ENCODE measurements at regions not wholly inside any gene's neighbourhood (a gene's known extent, or its start where the extent isn't known, plus 50 kb on each side); places are given as distances from the start of the nearest gene placed in this dataset.
"Not testable (repeated sequence)": the region's sequence is repeated elsewhere in the genome, so short reads cannot be mapped to it uniquely, and the experiment has no call there.

GRCh38 chr1:95790136-95790535, 556.1 kb downstream of the RWDD3 start:
- H3K9ac ChIP-seq (ENCODE audit: low read length in 5 of 5): no peak overlapping the region
- H3K27ac ChIP-seq (ENCODE audit: low read depth, low read length): no peak overlapping the region
- H3K36me3 ChIP-seq (ENCODE audit: control insufficient read depth in 5 of 5, insufficient read depth in 5 of 5, low read length in 5 of 5): no peaks in the 10 kb centered on the region
- H3K27me3 ChIP-seq (ENCODE audit: control insufficient read depth in 5 of 5, insufficient read depth in 4 of 5, low read length in 5 of 5): no peaks in the 10 kb centered on the region
- H3K4me3 ChIP-seq (ENCODE audit: low read depth in 1 of 5, low read length in 5 of 5): no peak overlapping the region
- no peaks in the 10 kb centered on the region for H3K4me1 ChIP-seq (ENCODE audit: control insufficient read depth in 5 of 5, insufficient read depth in 5 of 5, low read length in 5 of 5)
- H3K9me3 ChIP-seq (ENCODE audit: control insufficient read depth in 5 of 5, low read length in 5 of 5): peaks cover 0 to 3% (median 0%) of the 10 kb centered on the region in 5 donors

GRCh38 chr1:95793893-95794292, 559.9 kb downstream of the RWDD3 start:
- Histone ChIP-seq H3K36me3 (ENCODE audit: control insufficient read depth in 5 of 5, insufficient read depth in 5 of 5, low read length in 5 of 5) (no peaks in the 10 kb centered on the region), H3K27me3 (ENCODE audit: control insufficient read depth in 5 of 5, insufficient read depth in 4 of 5, low read length in 5 of 5) (no peaks in the 10 kb centered on the region), H3K4me1 (ENCODE audit: control insufficient read depth in 5 of 5, insufficient read depth in 5 of 5, low read length in 5 of 5) (no peaks in the 10 kb centered on the region), H3K27ac (ENCODE audit: low read depth, low read length) (no peak overlapping the region), H3K4me3 (ENCODE audit: low read depth in 1 of 5, low read length in 5 of 5) (no peak overlapping the region), H3K9ac (ENCODE audit: low read length in 5 of 5) (no peak overlapping the region), H3K9me3 (ENCODE audit: control insufficient read depth in 5 of 5, low read length in 5 of 5) (peaks cover 0 to 4% (median 0%) of the 10 kb centered on the region in 5 donors)

DNA sequence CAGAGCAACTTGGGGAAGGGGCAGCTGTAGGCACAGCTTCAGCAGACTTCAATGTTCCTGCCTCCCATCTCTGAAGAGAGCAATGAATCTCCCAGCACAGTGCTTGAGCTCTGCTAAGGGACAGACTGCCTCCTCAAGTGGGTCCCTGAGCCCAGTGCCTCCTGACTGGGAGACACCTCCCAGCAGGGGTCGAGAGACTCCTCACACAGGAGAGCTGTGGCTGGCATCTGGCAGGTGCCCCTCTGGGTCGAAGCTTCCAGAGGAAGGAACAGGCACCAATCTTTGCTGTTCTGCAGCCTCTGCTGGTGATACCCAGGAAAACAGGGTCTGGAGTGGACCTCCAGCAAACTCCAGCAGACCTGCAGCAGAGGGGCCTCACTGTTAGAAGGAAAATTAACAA, 563.8 kb downstream of the RWDD3 start:
- H3K9ac ChIP-seq (ENCODE audit: low read length in 5 of 5); H3K27ac ChIP-seq (ENCODE audit: low read depth, low read length); H3K4me3 ChIP-seq (ENCODE audit: low read depth in 1 of 5, low read length in 5 of 5); H3K36me3 ChIP-seq (ENCODE audit: control insufficient read depth in 5 of 5, insufficient read depth in 5 of 5, low read length in 5 of 5); H3K27me3 ChIP-seq (ENCODE audit: control insufficient read depth in 5 of 5, insufficient read depth in 4 of 5, low read length in 5 of 5); H3K4me1 ChIP-seq (ENCODE audit: control insufficient read depth in 5 of 5, insufficient read depth in 5 of 5, low read length in 5 of 5); H3K9me3 ChIP-seq (ENCODE audit: control insufficient read depth in 5 of 5, low read length in 5 of 5): not testable (repeated sequence)

DNA sequence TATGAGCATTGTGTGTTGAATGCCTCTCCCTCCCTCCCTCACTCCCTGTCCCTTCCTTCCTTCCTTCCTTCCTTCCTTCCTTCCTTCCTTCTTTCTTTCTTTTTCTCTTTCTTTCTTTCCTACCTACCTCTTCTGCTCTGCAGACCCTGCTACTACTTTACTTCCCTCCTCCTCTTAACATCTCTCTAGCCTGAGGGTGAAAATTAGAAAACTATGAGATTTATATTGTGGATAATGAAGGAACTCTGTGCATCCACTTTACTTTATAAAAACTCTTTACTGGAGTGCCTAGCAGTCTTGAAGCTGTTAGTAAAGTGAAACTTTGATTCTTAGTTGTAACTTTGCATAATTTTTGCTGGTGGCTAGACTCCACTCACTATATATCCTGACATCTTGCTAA, 572.2 kb downstream of the RWDD3 start:
- no peaks in the 10 kb centered on the region for H3K27me3 ChIP-seq (ENCODE audit: control insufficient read depth in 5 of 5, insufficient read depth in 4 of 5, low read length in 5 of 5)
- peaks cover 0 to 9% (median 5%) of the 10 kb centered on the region in 5 donors for H3K9me3 ChIP-seq (ENCODE audit: control insufficient read depth in 5 of 5, low read length in 5 of 5)
- H3K27ac ChIP-seq (ENCODE audit: low read depth, low read length): no peak overlapping the region
- H3K4me1 ChIP-seq (ENCODE audit: control insufficient read depth in 5 of 5, insufficient read depth in 5 of 5, low read length in 5 of 5): no peaks in the 10 kb centered on the region
- H3K36me3 ChIP-seq (ENCODE audit: control insufficient read depth in 5 of 5, insufficient read depth in 5 of 5, low read length in 5 of 5): peaks cover 0 to 16% (median 0%) of the 10 kb centered on the region in 5 donors
- H3K9ac ChIP-seq (ENCODE audit: low read length in 5 of 5): no peak overlapping the region
- H3K4me3 ChIP-seq (ENCODE audit: low read depth in 1 of 5, low read length in 5 of 5): no peak overlapping the region

- Histone ChIP-seq H3K9me3 (ENCODE audit: control insufficient read depth in 5 of 5, low read length in 5 of 5) (no peaks in the 10 kb centered on the region), H3K27me3 (ENCODE audit: control insufficient read depth in 5 of 5, insufficient read depth in 4 of 5, low read length in 5 of 5) (no peaks in the 10 kb centered on the region), H3K27ac (ENCODE audit: low read depth, low read length) (no peak overlapping the region), H3K36me3 (ENCODE audit: control insufficient read depth in 5 of 5, insufficient read depth in 5 of 5, low read length in 5 of 5) (peaks cover 0 to 19% (median 0%) of the 10 kb centered on the region in 5 donors), H3K4me1 (ENCODE audit: control insufficient read depth in 5 of 5, insufficient read depth in 5 of 5, low read length in 5 of 5) (no peaks in the 10 kb centered on the region), H3K4me3 (ENCODE audit: low read depth in 1 of 5, low read length in 5 of 5) (no peak overlapping the region), H3K9ac (ENCODE audit: low read length in 5 of 5) (no peak overlapping the region)
Observed at GRCh38 chr1:95809391-95809790, 575.4 kb downstream of the RWDD3 start.

GRCh38 chr1:95815511-95815910, 581.5 kb downstream of the RWDD3 start:
- Histone ChIP-seq H3K9me3 (ENCODE audit: control insufficient read depth in 5 of 5, low read length in 5 of 5) (peaks cover 0 to 5% (median 0%) of the 10 kb centered on the region in 5 donors), H3K4me3 (ENCODE audit: low read depth in 1 of 5, low read length in 5 of 5) (no peak overlapping the region), H3K36me3 (ENCODE audit: control insufficient read depth in 5 of 5, insufficient read depth in 5 of 5, low read length in 5 of 5) (peaks cover 0 to 10% (median 0%) of the 10 kb centered on the region in 5 donors), H3K4me1 (ENCODE audit: control insufficient read depth in 5 of 5, insufficient read depth in 5 of 5, low read length in 5 of 5) (no peaks in the 10 kb centered on the region), H3K9ac (ENCODE audit: low read length in 5 of 5) (no peak overlapping the region), H3K27ac (ENCODE audit: low read depth, low read length) (no peak overlapping the region), H3K27me3 (ENCODE audit: control insufficient read depth in 5 of 5, insufficient read depth in 4 of 5, low read length in 5 of 5) (no peaks in the 10 kb centered on the region)

DNA sequence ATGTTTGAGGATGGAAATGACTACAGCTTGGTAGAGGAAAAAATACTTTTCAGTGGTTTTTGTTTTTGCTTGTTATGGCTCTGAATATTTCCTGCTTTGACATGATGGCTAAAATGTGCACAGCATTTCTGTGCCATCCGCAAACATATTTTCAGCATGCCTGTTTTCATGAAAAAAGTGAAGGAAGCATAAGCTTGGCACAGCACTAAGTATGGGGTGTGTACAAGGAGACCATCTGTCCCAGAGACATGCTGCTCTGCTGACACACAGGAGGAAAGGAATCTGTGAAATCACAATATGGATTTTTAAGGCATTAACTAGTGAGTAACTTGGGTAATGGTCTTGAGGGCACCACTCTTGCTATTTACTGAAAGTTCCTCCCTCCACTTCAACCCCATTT, 595.5 kb downstream of the RWDD3 start:
- H3K27ac ChIP-seq (ENCODE audit: low read depth, low read length): no peak overlapping the region
- no peaks in the 10 kb centered on the region for H3K4me1 ChIP-seq (ENCODE audit: control insufficient read depth in 5 of 5, insufficient read depth in 5 of 5, low read length in 5 of 5)

GRCh38 chr1:95832370-95832769, 598.4 kb downstream of the RWDD3 start:
- H3K36me3 ChIP-seq (ENCODE audit: control insufficient read depth in 5 of 5, insufficient read depth in 5 of 5, low read length in 5 of 5): peaks cover 0 to 10% (median 0%) of the 10 kb centered on the region in 5 donors
- no peaks in the 10 kb centered on the region for H3K4me1 ChIP-seq (ENCODE audit: control insufficient read depth in 5 of 5, insufficient read depth in 5 of 5, low read length in 5 of 5)
- H3K9ac ChIP-seq (ENCODE audit: low read length in 5 of 5): no peak overlapping the region

More for the DNA sequence above, 595.5 kb downstream of the RWDD3 start:
- Histone ChIP-seq H3K36me3 (ENCODE audit: control insufficient read depth in 5 of 5, insufficient read depth in 5 of 5, low read length in 5 of 5) (peaks cover 0 to 13% (median 0%) of the 10 kb centered on the region in 5 donors), H3K27me3 (ENCODE audit: control insufficient read depth in 5 of 5, insufficient read depth in 4 of 5, low read length in 5 of 5) (no peaks in the 10 kb centered on the region), H3K9ac (ENCODE audit: low read length in 5 of 5) (no peak overlapping the region), H3K4me3 (ENCODE audit: low read depth in 1 of 5, low read length in 5 of 5) (no peak overlapping the region), H3K9me3 (ENCODE audit: control insufficient read depth in 5 of 5, low read length in 5 of 5) (no peaks in the 10 kb centered on the region)

DNA sequence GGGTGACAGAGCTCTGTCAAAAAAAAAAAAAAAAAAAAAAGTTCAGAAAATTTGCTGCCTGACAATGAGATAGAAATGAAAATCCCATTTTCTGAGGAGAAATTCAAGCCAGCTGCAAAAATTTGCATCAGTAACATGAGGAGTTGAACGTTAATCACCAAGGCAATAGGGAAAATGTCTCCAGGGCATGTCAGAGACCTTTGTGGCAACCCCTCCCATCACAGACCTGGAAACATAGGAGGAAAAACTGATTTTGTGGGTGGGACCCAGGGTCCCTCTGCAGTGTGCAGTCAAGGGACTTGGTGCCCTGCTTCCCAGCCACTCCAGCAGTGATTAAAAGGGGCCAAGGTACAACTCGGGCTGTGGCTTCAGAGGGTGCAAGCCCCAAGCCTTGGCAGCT, 615.4 kb downstream of the RWDD3 start:
- H3K27me3 ChIP-seq (ENCODE audit: control insufficient read depth in 5 of 5, insufficient read depth in 4 of 5, low read length in 5 of 5): no peaks in the 10 kb centered on the region
- no peak overlapping the region for H3K9ac ChIP-seq (ENCODE audit: low read length in 5 of 5)
- no peaks in the 10 kb centered on the region for H3K4me1 ChIP-seq (ENCODE audit: control insufficient read depth in 5 of 5, insufficient read depth in 5 of 5, low read length in 5 of 5)
- peaks cover 0 to 4% (median 0%) of the 10 kb centered on the region in 5 donors for H3K36me3 ChIP-seq (ENCODE audit: control insufficient read depth in 5 of 5, insufficient read depth in 5 of 5, low read length in 5 of 5)
- H3K9me3 ChIP-seq (ENCODE audit: control insufficient read depth in 5 of 5, low read length in 5 of 5): peaks cover 0 to 3% (median 2%) of the 10 kb centered on the region in 5 donors
- no peak overlapping the region for H3K4me3 ChIP-seq (ENCODE audit: low read depth in 1 of 5, low read length in 5 of 5)
- H3K27ac ChIP-seq (ENCODE audit: low read depth, low read length): no peak overlapping the region

More at GRCh38 chr1:95832370-95832769, 598.4 kb downstream of the RWDD3 start:
- no peak overlapping the region for H3K4me3 ChIP-seq (ENCODE audit: low read depth in 1 of 5, low read length in 5 of 5)
- peaks cover 0 to 3% (median 0%) of the 10 kb centered on the region in 5 donors for H3K9me3 ChIP-seq (ENCODE audit: control insufficient read depth in 5 of 5, low read length in 5 of 5)
- H3K27me3 ChIP-seq (ENCODE audit: control insufficient read depth in 5 of 5, insufficient read depth in 4 of 5, low read length in 5 of 5): no peaks in the 10 kb centered on the region
- H3K27ac ChIP-seq (ENCODE audit: low read depth, low read length): no peak overlapping the region

DNA sequence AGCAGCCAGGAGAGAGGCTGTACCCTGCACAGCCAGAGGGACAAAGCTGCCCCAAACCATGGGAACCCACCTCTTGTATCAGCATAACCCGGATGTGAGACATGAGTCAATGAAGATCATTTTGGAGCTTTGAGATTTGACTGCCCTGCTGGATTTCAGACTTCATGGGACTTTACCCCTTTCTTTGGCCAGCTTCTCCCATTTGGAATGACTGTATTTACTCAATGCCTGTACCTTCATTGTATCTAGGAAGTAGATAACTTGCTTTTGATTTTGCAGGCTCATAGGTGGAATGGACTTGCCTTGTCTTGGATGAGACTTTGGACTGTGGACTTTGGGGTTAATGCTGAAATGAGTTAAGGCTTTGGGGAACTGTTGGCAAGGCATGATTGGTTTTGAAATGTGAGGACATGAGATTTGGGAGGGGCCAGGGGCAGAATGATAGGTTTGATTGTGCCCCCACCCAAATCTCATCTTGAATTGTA, 616.2 kb downstream of the RWDD3 start:
- no peak overlapping the region for H3K9ac ChIP-seq (ENCODE audit: low read length in 5 of 5)

More for the DNA sequence above, 616.2 kb downstream of the RWDD3 start:
- Histone ChIP-seq H3K36me3 (ENCODE audit: control insufficient read depth in 5 of 5, insufficient read depth in 5 of 5, low read length in 5 of 5) (peaks cover 0 to 4% (median 0%) of the 10 kb centered on the region in 5 donors), H3K4me3 (ENCODE audit: low read depth in 1 of 5, low read length in 5 of 5) (no peak overlapping the region), H3K4me1 (ENCODE audit: control insufficient read depth in 5 of 5, insufficient read depth in 5 of 5, low read length in 5 of 5) (no peaks in the 10 kb centered on the region), H3K27me3 (ENCODE audit: control insufficient read depth in 5 of 5, insufficient read depth in 4 of 5, low read length in 5 of 5) (no peaks in the 10 kb centered on the region), H3K9me3 (ENCODE audit: control insufficient read depth in 5 of 5, low read length in 5 of 5) (peaks cover 0 to 4% (median 3%) of the 10 kb centered on the region in 5 donors), H3K27ac (ENCODE audit: low read depth, low read length) (no peak overlapping the region)
